HEK293 (cell line): ENCODE measurements at regions not wholly inside any gene's neighbourhood (a gene's known extent, or its start where the extent isn't known, plus 50 kb on each side); places are given as distances from the start of the nearest gene placed in this dataset.
A peak's percentile ranks its signal among the peaks of the same experiment; 100 is the strongest.
"Not testable (repeated sequence)": the region's sequence is repeated elsewhere in the genome, so short reads cannot be mapped to it uniquely, and the experiment has no call there.

ENCODE experiments used
- CTCF ChIA-PET: fragments of 350-600 bp; formaldehyde crosslinking; extraction: SDS; loops from one replicate; lab custom pipeline; 2021; ENCODE audit warnings: antibody characterized with exemption; lab: Yijun Ruan, JAX
- POLR2A ChIA-PET: fragments of 300-600 bp; formaldehyde crosslinking; extraction: SDS; loops from one replicate; lab custom pipeline; 2020; ENCODE audit warnings: antibody characterized with exemption, inconsistent platforms; lab: Yijun Ruan, JAX
- H3K27ac ChIP-seq: fragments of 200-500 bp; sonication (Bioruptor generic); 2 replicates; pipeline ENCODE4 v1.5.1; 2014; ENCODE audit warnings: low read depth, low read length, control low read depth, inconsistent platforms; ENCODE audit errors: extremely low read depth
- H3K36me3 ChIP-seq, 2 experiments: fragments of 200-500 bp in 1 of 2; sonication (Bioruptor generic) in 1 of 2; 1 replicate in 1 of 2; 2 replicates in 1 of 2; pipeline ENCODE4 v1.5.1; 2014 to 2017; ENCODE audit warnings: inconsistent platforms in 2 of 2, low read length in 2 of 2; ENCODE audit not compliant: control insufficient read depth in 2 of 2, insufficient read depth in 1 of 2
- H3K4me1 ChIP-seq: fragments of 200-500 bp; sonication (Bioruptor generic); 2 replicates; pipeline ENCODE4 v1.5.1; 2014; ENCODE audit warnings: mild to moderate bottlenecking, low read length, inconsistent platforms; ENCODE audit not compliant: control insufficient read depth, insufficient read depth
- H3K4me3 ChIP-seq: 2 replicates; pipeline ENCODE4 v1.5.1; 2011; ENCODE audit warnings: low read depth, mild to moderate bottlenecking, control low read depth, low read length, moderate library complexity
- H3K9me3 ChIP-seq: fragments of 200-500 bp; sonication (Bioruptor generic); 2 replicates; pipeline ENCODE4 v1.5.1; 2014; ENCODE audit warnings: low read depth, low read length, inconsistent platforms; ENCODE audit not compliant: control insufficient read depth, insufficient read depth
- ATF2 ChIP-seq: fragments of 450-650 bp; formaldehyde crosslinking; IDR thresholded peaks from 2 replicates; pipeline ENCODE4 v1.5.1; 2016; ENCODE audit warnings: missing biosample characterization, missing genetic modification characterization, low read depth
- PRDM1 ChIP-seq: fragments of 450-650 bp; formaldehyde crosslinking; IDR thresholded peaks from 2 replicates; pipeline ENCODE4; 2016; ENCODE audit warnings: missing biosample characterization, missing genetic modification characterization
- ZNF366 ChIP-seq: fragments of 450-650 bp; formaldehyde crosslinking; conservative IDR thresholded peaks from 2 replicates; pipeline ENCODE4 v1.5.1; 2016; ENCODE audit warnings: missing biosample characterization, missing genetic modification characterization

- POLR2A ChIA-PET, H3K27ac ChIP-seq, H3K36me3 ChIP-seq, H3K9me3 ChIP-seq, H3K4me3 ChIP-seq: not testable (repeated sequence)
- TF ChIP-seq ATF2 (tag by site-specific recombination): peak; percentile 47; the same call in 1 of the 2 replicates
- TF ChIP-seq, all 188 proteins: peak for 1; not testable (repeated sequence) for 187
- CTCF ChIA-PET, H3K4me1 ChIP-seq: not testable (repeated sequence)
Observed at GRCh38 chr17:26965898-26966624, 327.9 kb upstream of the WSB1 start.

- TF ChIP-seq ZNF366 (tag by site-specific recombination): peak; percentile 55; the same call in 1 of the 2 replicates
- TF ChIP-seq PRDM1 (tag by site-specific recombination): peak; percentile 89; the same call in 1 of the 2 replicates
- CTCF ChIA-PET, H3K27ac ChIP-seq, H3K9me3 ChIP-seq, H3K4me3 ChIP-seq, POLR2A ChIA-PET, H3K36me3 ChIP-seq, H3K4me1 ChIP-seq: not testable (repeated sequence)
Observed at GRCh38 chr17:26966625-26967179, 327.2 kb upstream of the WSB1 start.

GRCh38 chr17:26981845-26982425 is 312.0 kb upstream of the WSB1 start:
- H3K4me3 ChIP-seq, H3K36me3 ChIP-seq, H3K27ac ChIP-seq, CTCF ChIA-PET, H3K9me3 ChIP-seq, H3K4me1 ChIP-seq, POLR2A ChIA-PET: not testable (repeated sequence)

GRCh38 chr17:26982563-26982962 is 311.4 kb upstream of the WSB1 start:
- H3K27ac ChIP-seq, POLR2A ChIA-PET, H3K36me3 ChIP-seq, H3K4me1 ChIP-seq, H3K4me3 ChIP-seq, CTCF ChIA-PET, H3K9me3 ChIP-seq: not testable (repeated sequence)

- H3K27ac ChIP-seq, CTCF ChIA-PET, H3K36me3 ChIP-seq, H3K4me3 ChIP-seq, POLR2A ChIA-PET, H3K9me3 ChIP-seq, H3K4me1 ChIP-seq: not testable (repeated sequence)
Observed at GRCh38 chr17:26987851-26988250, 306.1 kb upstream of the WSB1 start.

- H3K36me3 ChIP-seq, H3K4me3 ChIP-seq, H3K4me1 ChIP-seq, H3K9me3 ChIP-seq, POLR2A ChIA-PET, CTCF ChIA-PET, H3K27ac ChIP-seq: not testable (repeated sequence)
Observed at GRCh38 chr17:26994648-26995047, 299.3 kb upstream of the WSB1 start.

GRCh38 chr17:26996146-26996916 is 297.6 kb upstream of the WSB1 start:
- H3K4me1 ChIP-seq, H3K36me3 ChIP-seq, POLR2A ChIA-PET, CTCF ChIA-PET, H3K9me3 ChIP-seq, H3K4me3 ChIP-seq, H3K27ac ChIP-seq: not testable (repeated sequence)

- H3K9me3 ChIP-seq, H3K27ac ChIP-seq, H3K36me3 ChIP-seq, H3K4me3 ChIP-seq, H3K4me1 ChIP-seq, POLR2A ChIA-PET: not testable (repeated sequence)
- CTCF ChIA-PET: interaction anchor here (0.7 kb wide), 1 partner anchor 47 kb away, joined by 6 read pairs; no protein-coding TSS in a partner anchor
Observed at GRCh38 chr17:27007734-27008531, 286.0 kb upstream of the WSB1 start.
